Esophagus squamous epithelium (tissue), 4 donors: ENCODE measurements at regions not wholly inside any gene's neighbourhood (a gene's known extent, or its start where the extent isn't known, plus 50 kb on each side); places are given as distances from the start of the nearest gene placed in this dataset.

Experiments
- POLR2A ChIP-seq, 4 donors: fragments of 450-650 bp; IDR thresholded peaks; one replicate each; pipeline ENCODE4 v1.6.1; 2017; ENCODE audit warnings: antibody characterized with exemption in 4 of 4, mild to moderate bottlenecking in 4 of 4, moderate library complexity in 3 of 4
- TF ChIP-seq, protein P1 (sequence below), 6 experiments: fragments of 450-650 bp in 4 of 6; fragments of 200-600 bp in 2 of 6; sonication (generic) in 2 of 6; IDR thresholded peaks; one replicate each; pipeline ENCODE4 v1.5.1; 2016 to 2019; ENCODE audit warnings: antibody characterized with exemption in 6 of 6, mild to moderate bottlenecking in 4 of 6, moderate library complexity in 4 of 6

GRCh38 chr9:86707932-86708510, 239.3 kb downstream of the GAS1 start:
- TF ChIP-seq, protein P1, sequence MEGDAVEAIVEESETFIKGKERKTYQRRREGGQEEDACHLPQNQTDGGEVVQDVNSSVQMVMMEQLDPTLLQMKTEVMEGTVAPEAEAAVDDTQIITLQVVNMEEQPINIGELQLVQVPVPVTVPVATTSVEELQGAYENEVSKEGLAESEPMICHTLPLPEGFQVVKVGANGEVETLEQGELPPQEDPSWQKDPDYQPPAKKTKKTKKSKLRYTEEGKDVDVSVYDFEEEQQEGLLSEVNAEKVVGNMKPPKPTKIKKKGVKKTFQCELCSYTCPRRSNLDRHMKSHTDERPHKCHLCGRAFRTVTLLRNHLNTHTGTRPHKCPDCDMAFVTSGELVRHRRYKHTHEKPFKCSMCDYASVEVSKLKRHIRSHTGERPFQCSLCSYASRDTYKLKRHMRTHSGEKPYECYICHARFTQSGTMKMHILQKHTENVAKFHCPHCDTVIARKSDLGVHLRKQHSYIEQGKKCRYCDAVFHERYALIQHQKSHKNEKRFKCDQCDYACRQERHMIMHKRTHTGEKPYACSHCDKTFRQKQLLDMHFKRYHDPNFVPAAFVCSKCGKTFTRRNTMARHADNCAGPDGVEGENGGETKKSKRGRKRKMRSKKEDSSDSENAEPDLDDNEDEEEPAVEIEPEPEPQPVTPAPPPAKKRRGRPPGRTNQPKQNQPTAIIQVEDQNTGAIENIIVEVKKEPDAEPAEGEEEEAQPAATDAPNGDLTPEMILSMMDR (IDR thresholded peaks at IDR 0.05): no peak
- no peak for TF ChIP-seq POLR2A (IDR thresholded peaks at IDR 0.05)
